ENCODE measurements at regions not wholly inside any gene's neighbourhood (a gene's known extent, or its start where the extent isn't known, plus 50 kb on each side); places are given as distances from the start of the nearest gene placed in this dataset.

- TF ChIP-seq CTCF (conservative IDR thresholded peaks at IDR 0.05; ENCODE audit: low read length), result no peak
- TF ChIP-seq EZH2phosphoT487 (IDR thresholded peaks at IDR 0.05; ENCODE audit: borderline replicate concordance), result no peak
Observed at GRCh38 chr3:153670577-153670976, 450.6 kb upstream of the ARHGEF26 start.
